Trophoblast cell (in vitro differentiated cells and primary cell): ENCODE measurements at regions not wholly inside any gene's neighbourhood (a gene's known extent, or its start where the extent isn't known, plus 50 kb on each side); places are given as distances from the start of the nearest gene placed in this dataset.
"Not testable (repeated sequence)": the region's sequence is repeated elsewhere in the genome, so short reads cannot be mapped to it uniquely, and the experiment has no call there.

Experiments
- DNase-seq, 2 donors: peaks; one replicate each; pipeline ENCODE4 v3.0.0-alpha.2; 2016
- H2AFZ ChIP-seq: 2 replicates; pipeline ENCODE4 v1.6.1; 2013; ENCODE audit warnings: low read length, moderate library complexity, mild to moderate bottlenecking; ENCODE audit not compliant: insufficient read depth, poor library complexity
- H2AK5ac ChIP-seq: 2 replicates; pipeline ENCODE4 v1.6.1; 2013; ENCODE audit warnings: mild to moderate bottlenecking, low read length
- H2BK120ac ChIP-seq: 2 replicates; pipeline ENCODE4 v1.6.1; 2013; ENCODE audit warnings: low read length, mild to moderate bottlenecking, moderate library complexity; ENCODE audit not compliant: insufficient read depth, poor library complexity
- H2BK12ac ChIP-seq: 2 replicates; pipeline ENCODE4 v1.6.1; 2013; ENCODE audit warnings: mild to moderate bottlenecking, low read length, moderate library complexity
- H2BK5ac ChIP-seq: 2 replicates; pipeline ENCODE4 v1.6.1; 2013; ENCODE audit warnings: low read length, low read depth, moderate library complexity, mild to moderate bottlenecking; ENCODE audit not compliant: poor library complexity
- H3K14ac ChIP-seq: 2 replicates; pipeline ENCODE4 v1.6.1; 2013; ENCODE audit warnings: mild to moderate bottlenecking, low read length
- H3K18ac ChIP-seq: 2 replicates; pipeline ENCODE4 v1.6.1; 2013; ENCODE audit warnings: mild to moderate bottlenecking, low read length
- H3K23ac ChIP-seq: 2 replicates; pipeline ENCODE4 v1.6.1; 2013; ENCODE audit warnings: low read length
- H3K27ac ChIP-seq: 2 replicates; pipeline ENCODE4 v1.5.1; 2013; ENCODE audit warnings: low read depth, mild to moderate bottlenecking, inconsistent platforms, low read length, moderate library complexity
- H3K27me3 ChIP-seq: 2 replicates; pipeline ENCODE4 v1.6.1; 2013; ENCODE audit warnings: inconsistent platforms, mild to moderate bottlenecking, low read length, moderate library complexity; ENCODE audit not compliant: insufficient read depth
- H3K36me3 ChIP-seq, 2 experiments: 1 replicate in 1 of 2; 2 replicates in 1 of 2; pipeline ENCODE4 v1.6.1; 2013; ENCODE audit warnings: low read length in 2 of 2, mild to moderate bottlenecking in 2 of 2, moderate library complexity in 1 of 2; ENCODE audit not compliant: insufficient read depth in 2 of 2, control insufficient read depth in 1 of 2
- H3K4ac ChIP-seq: 2 replicates; pipeline ENCODE4 v1.6.1; 2013; ENCODE audit warnings: low read depth, mild to moderate bottlenecking, low read length, moderate library complexity
- H3K4me1 ChIP-seq, 2 experiments: 1 replicate in 1 of 2; 2 replicates in 1 of 2; pipeline ENCODE4 v1.6.1; 2013; ENCODE audit warnings: low read length in 2 of 2, mild to moderate bottlenecking in 2 of 2, moderate library complexity in 1 of 2; ENCODE audit not compliant: insufficient read depth in 2 of 2, control insufficient read depth in 1 of 2
- H3K4me2 ChIP-seq: 2 replicates; pipeline ENCODE4 v1.6.1; 2013; ENCODE audit warnings: inconsistent platforms, mild to moderate bottlenecking, low read length, moderate library complexity
- H3K4me3 ChIP-seq: 2 replicates; pipeline ENCODE4 v1.5.1; 2013; ENCODE audit warnings: mild to moderate bottlenecking, low read depth, low read length, inconsistent platforms
- H3K79me1 ChIP-seq: one replicate; pipeline ENCODE4 v1.6.1; 2013; ENCODE audit warnings: low read length
- H3K79me2 ChIP-seq: 2 replicates; pipeline ENCODE4 v1.6.1; 2013; ENCODE audit warnings: low read length, mild to moderate bottlenecking; ENCODE audit not compliant: control insufficient read depth, insufficient read depth, poor library complexity
- H3K9ac ChIP-seq: 2 replicates; pipeline ENCODE4 v1.6.1; 2013; ENCODE audit warnings: mild to moderate bottlenecking, low read length
- H3K9me3 ChIP-seq: 2 replicates; pipeline ENCODE4 v1.6.1; 2013; ENCODE audit warnings: low read depth, mild to moderate bottlenecking, control low read depth, inconsistent platforms, low read length; ENCODE audit not compliant: insufficient read depth
- H4K12ac ChIP-seq: 2 replicates; pipeline ENCODE4 v1.6.1; 2013; ENCODE audit warnings: low read depth, mild to moderate bottlenecking, low read length, moderate library complexity
- H4K8ac ChIP-seq: 2 replicates; pipeline ENCODE4 v1.6.1; 2013; ENCODE audit warnings: low read depth, mild to moderate bottlenecking, low read length, moderate library complexity
- H4K91ac ChIP-seq: one replicate; pipeline ENCODE4 v1.6.1; 2013; ENCODE audit warnings: low read depth, mild to moderate bottlenecking, low read length, moderate library complexity
- WGBS: extraction: QIAGEN DNeasy Blood & Tissue Kit; methylation state at CpG from one replicate; pipeline ENCODE4 v1.1.7; 2013; ENCODE audit warnings: missing lambda C conversion rate; ENCODE audit not compliant: insufficient read length, insufficient coverage; ENCODE audit errors: extremely low coverage; 5-methylcytosine and 5-hydroxymethylcytosine counted together

DNA sequence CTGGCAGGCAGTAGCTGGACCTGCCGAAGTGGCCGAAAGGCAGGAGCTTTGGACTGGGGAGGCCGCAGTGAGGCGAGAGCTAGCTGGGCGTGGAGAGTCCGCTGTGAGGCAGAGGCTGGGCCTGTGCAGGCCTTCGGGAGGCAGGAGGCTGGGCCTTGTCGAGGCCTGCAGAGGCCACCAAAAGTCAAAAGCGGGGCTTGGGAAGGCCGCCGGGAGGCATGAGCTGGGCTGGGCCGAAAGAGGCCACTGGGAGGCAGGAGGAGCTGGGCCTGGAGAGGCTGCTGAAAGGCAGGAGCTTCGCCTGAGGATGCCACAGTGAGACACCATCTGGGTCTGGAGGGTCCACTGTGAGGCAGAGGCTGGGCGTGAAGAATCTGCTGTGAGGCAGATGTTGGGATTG lies 105.8 kb upstream of the TP53BP2 start:
- not testable (repeated sequence) for H3K4me2 ChIP-seq, H4K8ac ChIP-seq, H4K12ac ChIP-seq, H2BK120ac ChIP-seq, H3K79me2 ChIP-seq, H2BK12ac ChIP-seq, H3K79me1 ChIP-seq, DNase-seq, H3K23ac ChIP-seq, H2BK5ac ChIP-seq, H3K4me3 ChIP-seq, H3K4ac ChIP-seq, H4K91ac ChIP-seq, H3K9ac ChIP-seq, H3K36me3 ChIP-seq, H2AK5ac ChIP-seq, H3K27me3 ChIP-seq, H3K27ac ChIP-seq, H3K4me1 ChIP-seq, H3K9me3 ChIP-seq, H3K14ac ChIP-seq, H2AFZ ChIP-seq, H3K18ac ChIP-seq
- no CpG with 5 or more reads among the region's 14 CpGs for WGBS

GRCh38 chr1:223949944-223950343 lies 104.2 kb upstream of the TP53BP2 start:
- H3K9me3 ChIP-seq, H4K91ac ChIP-seq, DNase-seq, H3K4ac ChIP-seq, H3K4me2 ChIP-seq, H3K79me2 ChIP-seq, H3K4me3 ChIP-seq, H3K27ac ChIP-seq, H3K36me3 ChIP-seq, H2AK5ac ChIP-seq, H3K23ac ChIP-seq, H3K27me3 ChIP-seq, H4K12ac ChIP-seq, H4K8ac ChIP-seq, H2BK5ac ChIP-seq, H2AFZ ChIP-seq, H3K18ac ChIP-seq, H2BK12ac ChIP-seq, H3K9ac ChIP-seq, H3K79me1 ChIP-seq, H2BK120ac ChIP-seq, H3K4me1 ChIP-seq, H3K14ac ChIP-seq: not testable (repeated sequence)
- no CpG with 5 or more reads among the region's 10 CpGs for WGBS

DNA sequence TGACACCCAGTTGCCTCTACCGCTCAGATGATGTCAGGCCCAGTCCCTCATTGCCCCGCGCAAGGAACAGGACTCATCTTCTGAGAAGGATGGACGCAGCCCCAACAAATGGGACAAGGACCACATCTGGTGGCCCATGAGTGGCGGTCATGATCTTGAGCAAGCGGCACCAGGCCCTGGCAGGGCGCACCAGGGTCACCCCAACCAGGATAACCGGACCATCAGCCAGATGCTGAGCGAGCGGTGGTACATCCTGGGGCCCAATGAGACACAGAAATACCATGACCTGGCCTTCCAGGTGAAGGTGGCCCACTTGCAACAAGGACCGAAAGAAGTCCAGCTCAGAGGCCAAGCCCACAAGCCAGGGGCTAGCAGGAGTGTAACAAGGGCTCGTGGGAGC lies 102.3 kb upstream of the TP53BP2 start:
- not testable (repeated sequence) for H3K4me2 ChIP-seq, H2BK5ac ChIP-seq, H3K36me3 ChIP-seq, H3K4me3 ChIP-seq, H2BK120ac ChIP-seq, H4K8ac ChIP-seq, H4K91ac ChIP-seq, H3K79me2 ChIP-seq, H3K9me3 ChIP-seq, H3K23ac ChIP-seq, H4K12ac ChIP-seq, H2BK12ac ChIP-seq, H3K14ac ChIP-seq, H3K79me1 ChIP-seq, H3K4me1 ChIP-seq, H2AFZ ChIP-seq, DNase-seq, H2AK5ac ChIP-seq, H3K9ac ChIP-seq, H3K18ac ChIP-seq, H3K4ac ChIP-seq, H3K27me3 ChIP-seq, H3K27ac ChIP-seq
- no CpG with 5 or more reads among the region's 12 CpGs for WGBS

DNA sequence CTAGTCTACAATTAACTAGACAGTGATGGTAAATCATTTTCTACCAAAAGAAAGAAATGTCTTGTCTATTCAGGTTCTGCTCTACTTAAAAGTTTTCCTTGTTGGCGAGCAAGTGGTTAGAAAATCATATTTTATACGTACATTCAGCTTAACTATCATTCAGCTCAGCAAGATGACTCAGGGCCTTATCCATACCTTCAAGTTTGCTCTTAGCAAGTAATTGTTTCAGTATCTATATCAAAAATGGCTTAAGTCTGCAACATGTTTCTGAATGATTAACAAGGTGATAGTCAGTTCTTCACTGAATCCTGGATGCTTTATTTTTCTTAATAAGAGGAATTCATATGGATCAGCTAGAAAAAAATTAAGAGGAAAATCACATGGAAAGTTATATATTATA lies 90.8 kb upstream of the TP53BP2 start:
- H2BK120ac ChIP-seq, H3K36me3 ChIP-seq, H4K91ac ChIP-seq, H3K14ac ChIP-seq, H3K9ac ChIP-seq, H2AFZ ChIP-seq, H3K79me1 ChIP-seq, H3K4me2 ChIP-seq, H2BK12ac ChIP-seq, H3K27ac ChIP-seq, H3K9me3 ChIP-seq, DNase-seq, H3K4me3 ChIP-seq, H3K4me1 ChIP-seq, H4K8ac ChIP-seq, H3K4ac ChIP-seq, H3K23ac ChIP-seq, H2BK5ac ChIP-seq, H4K12ac ChIP-seq, H2AK5ac ChIP-seq, H3K18ac ChIP-seq, H3K79me2 ChIP-seq, H3K27me3 ChIP-seq: not testable (repeated sequence)
- WGBS = no CpG with 5 or more reads among the region's 2 CpGs
